H1 (cell line): ENCODE measurements at regions not wholly inside any gene's neighbourhood (a gene's known extent, or its start where the extent isn't known, plus 50 kb on each side); places are given as distances from the start of the nearest gene placed in this dataset.

Source experiments
- BRCA1 ChIP-seq: IDR thresholded peaks from 2 replicates; pipeline ENCODE4 v1.6.1; 2012; ENCODE audit warnings: low read depth, low read length, improper control_type of control experiment
- CBX5 ChIP-seq: fragments of 300-800, 300-1000 bp; sonication (generic); IDR thresholded peaks from 2 replicates; pipeline ENCODE4 v1.7.1; 2016; ENCODE audit warnings: antibody characterized with exemption, low read length, low read depth
- SIRT6 ChIP-seq: IDR thresholded peaks from one replicate; pipeline ENCODE4 v1.7.1; 2012; ENCODE audit warnings: low read length, inconsistent platforms
- USF2 ChIP-seq: IDR thresholded peaks from 2 replicates; pipeline ENCODE4 v1.6.1; 2011; ENCODE audit warnings: low read length, improper control_type of control experiment

GRCh38 chr4:23202712-23203247 lies 510.0 kb downstream of the GBA3 start (continued):
- TF ChIP-seq USF2 (no peak), BRCA1 (no peak), CBX5 (no peak), SIRT6 (no peak)
